ENCODE measurements at regions not wholly inside any gene's neighbourhood (a gene's known extent, or its start where the extent isn't known, plus 50 kb on each side); places are given as distances from the start of the nearest gene placed in this dataset.

- DNase-seq (ENCODE audit: low read depth, low spot score) = no peak
- H3K27ac Mint-ChIP-seq (ENCODE audit: unreplicated experiment) = no peak overlapping the region
- no peak for TF ChIP-seq CTCF (conservative IDR thresholded peaks at IDR 0.05)
- H3K4me1 Mint-ChIP-seq = peaks cover 15% of the 10 kb centered on the region
- peaks cover 6% of the 10 kb centered on the region for H3K9me3 Mint-ChIP-seq
- H3K36me3 Mint-ChIP-seq (ENCODE audit: low read depth) = no peaks in the 10 kb centered on the region
- H3K27me3 Mint-ChIP-seq (ENCODE audit: low read depth) = no peaks in the 10 kb centered on the region
- H3K4me3 Mint-ChIP-seq = no peak overlapping the region
Measured at GRCh38 chr3:156760333-156760732, 65.8 kb upstream of the LEKR1 start.

- Mint-ChIP-seq H3K9me3 (peaks cover 6% of the 10 kb centered on the region), H3K27me3 (ENCODE audit: low read depth) (no peaks in the 10 kb centered on the region), H3K4me1 (peaks cover 15% of the 10 kb centered on the region), H3K27ac (ENCODE audit: unreplicated experiment) (no peak overlapping the region), H3K36me3 (ENCODE audit: low read depth) (no peaks in the 10 kb centered on the region), H3K4me3 (no peak overlapping the region)
- TF ChIP-seq CTCF (conservative IDR thresholded peaks at IDR 0.05) = no peak
- no peak for DNase-seq (ENCODE audit: low read depth, low spot score)
Measured at GRCh38 chr3:156761007-156761406, 65.1 kb upstream of the LEKR1 start.

GRCh38 chr3:156761713-156762451 lies 64.3 kb upstream of the LEKR1 start:
- no peak overlapping the region for H3K4me3 Mint-ChIP-seq
- TF ChIP-seq CTCF (conservative IDR thresholded peaks at IDR 0.05) = no peak
- peaks cover 4% of the 10 kb centered on the region for H3K9me3 Mint-ChIP-seq
- peaks cover 15% of the 10 kb centered on the region for H3K4me1 Mint-ChIP-seq
- DNase-seq (ENCODE audit: low read depth, low spot score) = no peak
- no peaks in the 10 kb centered on the region for H3K27me3 Mint-ChIP-seq (ENCODE audit: low read depth)
- H3K27ac Mint-ChIP-seq (ENCODE audit: unreplicated experiment) = peak overlapping the region; percentile 2
- H3K36me3 Mint-ChIP-seq (ENCODE audit: low read depth) = no peaks in the 10 kb centered on the region

- no peak for DNase-seq (ENCODE audit: low read depth, low spot score)
Measured at GRCh38 chr3:156762631-156763185, 63.4 kb upstream of the LEKR1 start.

GRCh38 chr3:156763386-156763785 lies 62.8 kb upstream of the LEKR1 start:
- no peak overlapping the region for H3K4me3 Mint-ChIP-seq
- no peak overlapping the region for H3K27ac Mint-ChIP-seq (ENCODE audit: unreplicated experiment)
- TF ChIP-seq CTCF (conservative IDR thresholded peaks at IDR 0.05) = no peak
- H3K27me3 Mint-ChIP-seq (ENCODE audit: low read depth) = no peaks in the 10 kb centered on the region
- H3K4me1 Mint-ChIP-seq = peaks cover 15% of the 10 kb centered on the region
- DNase-seq (ENCODE audit: low read depth, low spot score) = no peak
- H3K9me3 Mint-ChIP-seq = no peaks in the 10 kb centered on the region
- no peaks in the 10 kb centered on the region for H3K36me3 Mint-ChIP-seq (ENCODE audit: low read depth)

More at GRCh38 chr3:156762631-156763185, 63.4 kb upstream of the LEKR1 start:
- no peaks in the 10 kb centered on the region for H3K27me3 Mint-ChIP-seq (ENCODE audit: low read depth)
- TF ChIP-seq CTCF (conservative IDR thresholded peaks at IDR 0.05) = no peak
- no peaks in the 10 kb centered on the region for H3K9me3 Mint-ChIP-seq
- peaks cover 15% of the 10 kb centered on the region for H3K4me1 Mint-ChIP-seq
- H3K27ac Mint-ChIP-seq (ENCODE audit: unreplicated experiment) = no peak overlapping the region
- no peak overlapping the region for H3K4me3 Mint-ChIP-seq
- H3K36me3 Mint-ChIP-seq (ENCODE audit: low read depth) = no peaks in the 10 kb centered on the region

All from neural crest cell (in vitro differentiated cells).